ENCODE measurements at regions not wholly inside any gene's neighbourhood (a gene's known extent, or its start where the extent isn't known, plus 50 kb on each side); places are given as distances from the start of the nearest gene placed in this dataset.

- TF ChIP-seq POLR2A (IDR thresholded peaks at IDR 0.05; ENCODE audit: low read depth, low read length) (no peak), POLR2AphosphoS5 (IDR thresholded peaks at IDR 0.05; ENCODE audit: low read depth, low read length) (no peak), TAF1 (IDR thresholded peaks at IDR 0.05; ENCODE audit: borderline replicate concordance, low read depth, low read length) (no peak)
Observed at GRCh38 chr7:22055226-22055625, 109.5 kb upstream of the CDCA7L start.

Measured in GM12892 (cell line).